HFFc6 (cell line): ENCODE measurements at regions not wholly inside any gene's neighbourhood (a gene's known extent, or its start where the extent isn't known, plus 50 kb on each side); places are given as distances from the start of the nearest gene placed in this dataset.
"Not testable (repeated sequence)": the region's sequence is repeated elsewhere in the genome, so short reads cannot be mapped to it uniquely, and the experiment has no call there.

Experiments used
- DNase-seq: peaks from one replicate; pipeline ENCODE4 v3.0.0-alpha.2; 2018
- H3K27ac Mint-ChIP-seq: 2 replicates; pipeline ENCODE4 v1.8.0; 2020; ENCODE audit warnings: mild to moderate bottlenecking, mixed read lengths
- H3K27me3 Mint-ChIP-seq: 2 replicates; pipeline ENCODE4 v1.8.0; 2021; ENCODE audit warnings: mild to moderate bottlenecking, moderate library complexity, mixed read lengths; ENCODE audit not compliant: insufficient read depth
- H3K36me3 Mint-ChIP-seq: 2 replicates; pipeline ENCODE4 v1.8.0; 2021; ENCODE audit warnings: low read depth, mixed read lengths
- H3K4me1 Mint-ChIP-seq: 2 replicates; pipeline ENCODE4 v1.8.0; 2020; ENCODE audit warnings: low read depth, mixed read lengths
- H3K4me3 Mint-ChIP-seq: 2 replicates; pipeline ENCODE4 v1.8.0; 2020; ENCODE audit warnings: mild to moderate bottlenecking, moderate library complexity, mixed read lengths
- H3K9me3 Mint-ChIP-seq: 2 replicates; pipeline ENCODE4 v1.8.0; 2020; ENCODE audit warnings: mild to moderate bottlenecking, mixed read lengths
- TF ChIP-seq, protein P1 (sequence below): fragments of 200-600 bp; sonication (generic); IDR thresholded peaks from 2 replicates; pipeline ENCODE4 v1.5.0; 2021; ENCODE audit warnings: antibody characterized with exemption, mild to moderate bottlenecking

DNA sequence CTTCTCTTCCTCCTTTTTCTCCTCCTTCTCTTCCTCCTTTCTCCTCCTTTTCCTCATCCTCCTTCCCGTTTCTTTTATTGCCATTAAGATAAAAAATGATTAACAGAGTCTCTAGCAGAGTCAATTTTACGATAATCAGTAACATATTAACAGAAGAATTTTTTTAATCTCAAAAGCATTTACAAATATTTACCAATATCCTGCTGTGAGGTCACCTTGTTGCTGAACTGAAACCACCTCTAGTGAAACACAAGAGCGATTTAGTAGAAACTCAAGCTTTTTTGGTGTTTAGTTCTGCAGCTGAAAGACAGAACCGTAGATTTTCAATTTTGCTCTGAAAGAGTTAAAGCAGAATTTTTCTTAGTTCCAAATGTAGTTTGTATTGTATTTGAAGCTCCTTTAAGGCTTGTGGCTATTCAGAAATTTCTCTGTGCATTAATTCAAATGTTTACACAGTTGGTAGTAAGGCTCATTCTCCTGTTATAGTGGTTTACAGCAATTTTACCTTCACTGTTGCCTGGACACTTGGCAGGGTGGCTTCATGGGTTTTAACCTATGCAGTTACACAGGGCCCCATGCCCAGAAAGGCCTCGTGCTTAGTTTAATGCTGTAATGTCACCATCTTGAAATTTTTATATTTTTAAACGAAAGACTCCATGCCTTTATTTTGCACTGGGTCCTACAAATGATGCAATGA is 1106.6 kb upstream of the FAM98A start:
- no peak overlapping the region for H3K27ac Mint-ChIP-seq
- H3K27me3 Mint-ChIP-seq = peaks cover 3% of the 10 kb centered on the region
- no peaks in the 10 kb centered on the region for H3K4me1 Mint-ChIP-seq

GRCh38 chr2:34703292-34703691 is 1104.2 kb upstream of the FAM98A start:
- H3K27ac Mint-ChIP-seq = no peak overlapping the region
- no peaks in the 10 kb centered on the region for H3K36me3 Mint-ChIP-seq
- no peak overlapping the region for H3K4me3 Mint-ChIP-seq
- H3K9me3 Mint-ChIP-seq = peaks cover 18% of the 10 kb centered on the region
- peaks cover 3% of the 10 kb centered on the region for H3K27me3 Mint-ChIP-seq
- no peaks in the 10 kb centered on the region for H3K4me1 Mint-ChIP-seq
- TF ChIP-seq, protein P1, sequence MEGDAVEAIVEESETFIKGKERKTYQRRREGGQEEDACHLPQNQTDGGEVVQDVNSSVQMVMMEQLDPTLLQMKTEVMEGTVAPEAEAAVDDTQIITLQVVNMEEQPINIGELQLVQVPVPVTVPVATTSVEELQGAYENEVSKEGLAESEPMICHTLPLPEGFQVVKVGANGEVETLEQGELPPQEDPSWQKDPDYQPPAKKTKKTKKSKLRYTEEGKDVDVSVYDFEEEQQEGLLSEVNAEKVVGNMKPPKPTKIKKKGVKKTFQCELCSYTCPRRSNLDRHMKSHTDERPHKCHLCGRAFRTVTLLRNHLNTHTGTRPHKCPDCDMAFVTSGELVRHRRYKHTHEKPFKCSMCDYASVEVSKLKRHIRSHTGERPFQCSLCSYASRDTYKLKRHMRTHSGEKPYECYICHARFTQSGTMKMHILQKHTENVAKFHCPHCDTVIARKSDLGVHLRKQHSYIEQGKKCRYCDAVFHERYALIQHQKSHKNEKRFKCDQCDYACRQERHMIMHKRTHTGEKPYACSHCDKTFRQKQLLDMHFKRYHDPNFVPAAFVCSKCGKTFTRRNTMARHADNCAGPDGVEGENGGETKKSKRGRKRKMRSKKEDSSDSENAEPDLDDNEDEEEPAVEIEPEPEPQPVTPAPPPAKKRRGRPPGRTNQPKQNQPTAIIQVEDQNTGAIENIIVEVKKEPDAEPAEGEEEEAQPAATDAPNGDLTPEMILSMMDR = no peak
- DNase-seq = no peak

More for the DNA sequence above, 1106.6 kb upstream of the FAM98A start:
- TF ChIP-seq, protein P1 = no peak
- Mint-ChIP-seq H3K4me3 (no peak overlapping the region), H3K36me3 (no peaks in the 10 kb centered on the region), H3K9me3 (peaks cover 24% of the 10 kb centered on the region)
- no peak for DNase-seq

- not testable (repeated sequence) for H3K4me3 Mint-ChIP-seq, H3K27me3 Mint-ChIP-seq, H3K36me3 Mint-ChIP-seq, H3K27ac Mint-ChIP-seq, H3K4me1 Mint-ChIP-seq, DNase-seq
- H3K9me3 Mint-ChIP-seq = peaks cover 16% of the 10 kb centered on the region
Observed at GRCh38 chr2:34702391-34702790, 1103.3 kb upstream of the FAM98A start.

DNA sequence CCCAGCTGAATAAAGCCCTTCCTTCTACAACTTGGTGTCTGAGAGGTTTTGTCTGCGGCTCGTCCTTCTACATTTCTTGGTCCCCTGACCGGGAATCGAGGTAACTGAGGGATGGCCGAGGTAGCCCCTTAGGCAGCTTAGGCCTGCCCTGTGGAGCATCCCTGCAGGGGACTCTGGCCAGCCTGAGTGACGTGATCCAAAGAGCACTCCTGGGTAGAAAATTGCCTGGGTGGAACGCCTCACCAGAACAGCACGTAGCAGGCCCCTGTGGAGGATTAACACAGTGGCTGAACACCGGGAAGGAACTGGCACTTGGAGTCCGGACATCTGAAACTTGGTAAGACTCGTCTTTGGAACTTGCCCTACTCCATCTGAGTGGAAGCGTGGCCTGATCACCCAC is 1078.5 kb upstream of the FAM98A start:
- not testable (repeated sequence) for H3K4me3 Mint-ChIP-seq, H3K27ac Mint-ChIP-seq, H3K27me3 Mint-ChIP-seq, H3K36me3 Mint-ChIP-seq, H3K4me1 Mint-ChIP-seq, DNase-seq
- H3K9me3 Mint-ChIP-seq = peaks cover 52% of the 10 kb centered on the region

GRCh38 chr2:34677119-34677531 is 1078.0 kb upstream of the FAM98A start:
- not testable (repeated sequence) for H3K27me3 Mint-ChIP-seq, H3K4me3 Mint-ChIP-seq, H3K27ac Mint-ChIP-seq, H3K36me3 Mint-ChIP-seq, H3K4me1 Mint-ChIP-seq, DNase-seq
- peaks cover 53% of the 10 kb centered on the region for H3K9me3 Mint-ChIP-seq

GRCh38 chr2:34670482-34670881 is 1071.4 kb upstream of the FAM98A start:
- Mint-ChIP-seq H3K9me3 (peaks cover 46% of the 10 kb centered on the region), H3K36me3 (no peaks in the 10 kb centered on the region), H3K27ac (no peak overlapping the region), H3K27me3 (no peaks in the 10 kb centered on the region), H3K4me1 (no peaks in the 10 kb centered on the region), H3K4me3 (no peak overlapping the region)
- no peak for DNase-seq
- TF ChIP-seq, protein P1 = no peak

DNA sequence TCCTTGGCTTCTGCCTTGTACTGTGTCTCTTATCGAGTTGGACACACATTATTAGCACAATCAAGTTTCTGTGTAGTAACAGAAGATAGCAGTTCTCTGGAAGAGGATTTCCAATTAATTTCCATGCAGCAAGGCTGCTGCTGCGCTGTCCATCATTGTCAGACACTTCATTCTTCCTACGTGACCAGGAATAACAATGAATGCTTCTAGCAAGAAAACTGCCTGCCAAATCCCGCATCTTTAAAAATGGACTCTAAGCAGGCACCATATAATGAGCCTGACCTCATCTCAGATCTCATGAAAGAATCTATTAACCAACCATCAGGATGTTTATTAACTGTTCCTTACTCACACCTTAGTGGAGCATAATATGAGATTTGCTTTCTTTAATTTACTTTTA is 1067.7 kb upstream of the FAM98A start:
- DNase-seq = no peak
- H3K4me3 Mint-ChIP-seq = no peak overlapping the region
- no peaks in the 10 kb centered on the region for H3K4me1 Mint-ChIP-seq
- peaks cover 23% of the 10 kb centered on the region for H3K9me3 Mint-ChIP-seq
- no peak overlapping the region for H3K27ac Mint-ChIP-seq
- H3K27me3 Mint-ChIP-seq = no peaks in the 10 kb centered on the region
- no peaks in the 10 kb centered on the region for H3K36me3 Mint-ChIP-seq
- TF ChIP-seq, protein P1 = no peak
